ENCODE measurements at regions not wholly inside any gene's neighbourhood (a gene's known extent, or its start where the extent isn't known, plus 50 kb on each side); places are given as distances from the start of the nearest gene placed in this dataset.

GRCh38 chr5:135169753-135170152, 135.7 kb upstream of the PITX1 start:
- Histone ChIP-seq H3K56ac (ENCODE audit: insufficient read length, low read depth, low read length) (no peak overlapping the region), H2BK12ac (ENCODE audit: insufficient read length, low read depth, low read length) (no peak overlapping the region), H4K8ac (replicated peaks; ENCODE audit: insufficient read length, low read depth, low read length) (no peak overlapping the region), H3K4me2 (ENCODE audit: insufficient read depth, insufficient read length, low read length) (no peak overlapping the region), H3K27ac (ENCODE audit: insufficient read length, low read depth, low read length) (no peak overlapping the region), H3K14ac (ENCODE audit: insufficient read depth, low read length) (no peak overlapping the region), H2AK5ac (ENCODE audit: insufficient read length, low read length) (no peak overlapping the region), H3K27me3 (ENCODE audit: insufficient read depth, low read length) (no peaks in the 10 kb centered on the region; the same call in 1 of the 2 replicates), H4K5ac (ENCODE audit: insufficient read length, low read depth, low read length) (no peak overlapping the region), H3K4ac (ENCODE audit: low read depth, low read length) (no peak overlapping the region), H4K20me1 (ENCODE audit: control insufficient read depth, insufficient read depth, insufficient read length) (peaks cover 2% of the 10 kb centered on the region), H3K18ac (ENCODE audit: insufficient read length, low read depth, low read length) (no peak overlapping the region), H2BK5ac (ENCODE audit: insufficient read length, low read length) (no peak overlapping the region), H2BK120ac (ENCODE audit: low read depth, low read length, poor library complexity, severe bottlenecking) (no peak overlapping the region), H3K79me1 (ENCODE audit: insufficient read depth, low read depth, low read length, poor library complexity, severe bottlenecking) (no peaks in the 10 kb centered on the region), H3K23ac (ENCODE audit: insufficient read length, low read depth, low read length) (no peak overlapping the region), H2AFZ (ENCODE audit: low read length) (no peak overlapping the region), H2BK20ac (ENCODE audit: low read depth, low read length, poor library complexity, severe bottlenecking) (no peak overlapping the region), H3K9ac (ENCODE audit: extremely low read depth, insufficient read length, low read length) (no peak overlapping the region), H4K91ac (ENCODE audit: insufficient read length, low read depth, low read length) (no peak overlapping the region), H3K4me1 (ENCODE audit: insufficient read depth, low read length) (no peaks in the 10 kb centered on the region), H3T11ph (ENCODE audit: low read length) (no peak overlapping the region), H3K23me2 (ENCODE audit: insufficient read length, low read depth, low read length, poor library complexity, severe bottlenecking) (no peaks in the 10 kb centered on the region), H2BK15ac (ENCODE audit: low read depth, low read length) (no peak overlapping the region), H3K79me2 (ENCODE audit: insufficient read depth, low read length) (no peaks in the 10 kb centered on the region), H3K9me3 (ENCODE audit: control insufficient read depth, low read depth, low read length) (no peaks in the 10 kb centered on the region)
- Mint-ChIP-seq H3K9me3 (no peaks in the 10 kb centered on the region; a peak in 1 of 5 replicates), H3K4me1 (no peaks in the 10 kb centered on the region), H3K4me3 (no peak overlapping the region), H3K27ac (no peak overlapping the region), H3K27me3 (ENCODE audit: low read depth) (peaks cover 85% of the 10 kb centered on the region), H3K36me3 (ENCODE audit: insufficient read depth in 1 of 3, low read depth in 3 of 3) (no peaks in the 10 kb centered on the region)
- WGBS (ENCODE audit: extremely low coverage, insufficient read length, low lambda C conversion rate): no CpG with 5 or more reads among the region's 2 CpGs
- DNase-seq: no peak
- TF ChIP-seq, protein P1, sequence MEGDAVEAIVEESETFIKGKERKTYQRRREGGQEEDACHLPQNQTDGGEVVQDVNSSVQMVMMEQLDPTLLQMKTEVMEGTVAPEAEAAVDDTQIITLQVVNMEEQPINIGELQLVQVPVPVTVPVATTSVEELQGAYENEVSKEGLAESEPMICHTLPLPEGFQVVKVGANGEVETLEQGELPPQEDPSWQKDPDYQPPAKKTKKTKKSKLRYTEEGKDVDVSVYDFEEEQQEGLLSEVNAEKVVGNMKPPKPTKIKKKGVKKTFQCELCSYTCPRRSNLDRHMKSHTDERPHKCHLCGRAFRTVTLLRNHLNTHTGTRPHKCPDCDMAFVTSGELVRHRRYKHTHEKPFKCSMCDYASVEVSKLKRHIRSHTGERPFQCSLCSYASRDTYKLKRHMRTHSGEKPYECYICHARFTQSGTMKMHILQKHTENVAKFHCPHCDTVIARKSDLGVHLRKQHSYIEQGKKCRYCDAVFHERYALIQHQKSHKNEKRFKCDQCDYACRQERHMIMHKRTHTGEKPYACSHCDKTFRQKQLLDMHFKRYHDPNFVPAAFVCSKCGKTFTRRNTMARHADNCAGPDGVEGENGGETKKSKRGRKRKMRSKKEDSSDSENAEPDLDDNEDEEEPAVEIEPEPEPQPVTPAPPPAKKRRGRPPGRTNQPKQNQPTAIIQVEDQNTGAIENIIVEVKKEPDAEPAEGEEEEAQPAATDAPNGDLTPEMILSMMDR (conservative IDR thresholded peaks at IDR 0.05): no peak
